Adipocyte (in vitro differentiated cells): ENCODE measurements at regions not wholly inside any gene's neighbourhood (a gene's known extent, or its start where the extent isn't known, plus 50 kb on each side); places are given as distances from the start of the nearest gene placed in this dataset.
"Not testable (repeated sequence)": the region's sequence is repeated elsewhere in the genome, so short reads cannot be mapped to it uniquely, and the experiment has no call there.

ENCODE experiments used
- DNase-seq: peaks from one replicate; pipeline ENCODE4 v3.0.0-alpha.2; 2015; ENCODE audit warnings: low read depth
- H3K27me3 ChIP-seq: replicated peaks from 2 replicates; pipeline ENCODE4 v1.7.0; 2013; ENCODE audit warnings: mild to moderate bottlenecking, low read length, moderate library complexity; ENCODE audit not compliant: control insufficient read depth, insufficient read depth
- H3K36me3 ChIP-seq: 2 replicates; pipeline ENCODE4 v1.7.0; 2013; ENCODE audit warnings: low read length, mild to moderate bottlenecking, moderate library complexity; ENCODE audit not compliant: control insufficient read depth, insufficient read depth, severe bottlenecking
- H3K4me1 ChIP-seq: 2 replicates; pipeline ENCODE4 v1.7.0; 2013; ENCODE audit warnings: mild to moderate bottlenecking, low read length, moderate library complexity; ENCODE audit not compliant: control insufficient read depth, insufficient read depth
- H3K4me3 ChIP-seq: 2 replicates; pipeline ENCODE4 v1.7.0; 2013; ENCODE audit warnings: mild to moderate bottlenecking, low read length, moderate library complexity
- H3K9ac ChIP-seq: 2 replicates; pipeline ENCODE4 v1.7.0; 2013; ENCODE audit warnings: mild to moderate bottlenecking, low read length, moderate library complexity
- H3K9me3 ChIP-seq: 2 replicates; pipeline ENCODE4 v1.7.0; 2013; ENCODE audit warnings: mild to moderate bottlenecking, low read length, moderate library complexity; ENCODE audit not compliant: control insufficient read depth

- Histone ChIP-seq H3K4me3 (no peak overlapping the region), H3K36me3 (no peaks in the 10 kb centered on the region), H3K27me3 (no peaks in the 10 kb centered on the region), H3K4me1 (no peaks in the 10 kb centered on the region), H3K9me3 (peaks cover 6% of the 10 kb centered on the region), H3K9ac (no peak overlapping the region)
- no peak for DNase-seq
Measured at GRCh38 chr6:19204445-19204844, 632.7 kb upstream of the ID4 start.

GRCh38 chr6:19205076-19205475 is 632.1 kb upstream of the ID4 start:
- Histone ChIP-seq H3K36me3 (no peaks in the 10 kb centered on the region), H3K4me3 (no peak overlapping the region), H3K9me3 (peaks cover 6% of the 10 kb centered on the region), H3K4me1 (no peaks in the 10 kb centered on the region), H3K27me3 (no peaks in the 10 kb centered on the region), H3K9ac (no peak overlapping the region)
- DNase-seq: no peak

GRCh38 chr6:19209202-19209601 is 628.0 kb upstream of the ID4 start:
- DNase-seq: no peak
- Histone ChIP-seq H3K9ac (no peak overlapping the region), H3K9me3 (peaks cover 4% of the 10 kb centered on the region), H3K27me3 (no peaks in the 10 kb centered on the region), H3K4me1 (no peaks in the 10 kb centered on the region), H3K36me3 (no peaks in the 10 kb centered on the region), H3K4me3 (no peak overlapping the region)

- DNase-seq: no peak
- Histone ChIP-seq H3K36me3 (no peaks in the 10 kb centered on the region), H3K4me3 (no peak overlapping the region), H3K4me1 (no peaks in the 10 kb centered on the region), H3K9ac (no peak overlapping the region), H3K27me3 (no peaks in the 10 kb centered on the region), H3K9me3 (peaks cover 4% of the 10 kb centered on the region)
Measured at GRCh38 chr6:19210849-19211590, 626.1 kb upstream of the ID4 start.

GRCh38 chr6:19214231-19214630 is 622.9 kb upstream of the ID4 start:
- H3K27me3 ChIP-seq: no peaks in the 10 kb centered on the region
- no peaks in the 10 kb centered on the region for H3K36me3 ChIP-seq
- no peak for DNase-seq
- no peaks in the 10 kb centered on the region for H3K4me1 ChIP-seq
- no peak overlapping the region for H3K4me3 ChIP-seq
- H3K9ac ChIP-seq: no peak overlapping the region
- H3K9me3 ChIP-seq: peaks cover 4% of the 10 kb centered on the region

GRCh38 chr6:19219931-19220330 is 617.2 kb upstream of the ID4 start:
- Histone ChIP-seq H3K27me3 (no peaks in the 10 kb centered on the region), H3K9me3 (no peaks in the 10 kb centered on the region), H3K4me3 (no peak overlapping the region), H3K9ac (no peak overlapping the region), H3K4me1 (no peaks in the 10 kb centered on the region), H3K36me3 (no peaks in the 10 kb centered on the region)
- no peak for DNase-seq

GRCh38 chr6:19231878-19232561 is 605.1 kb upstream of the ID4 start:
- Histone ChIP-seq H3K27me3 (no peaks in the 10 kb centered on the region), H3K4me1 (no peaks in the 10 kb centered on the region), H3K9me3 (peaks cover 1% of the 10 kb centered on the region), H3K36me3 (no peaks in the 10 kb centered on the region), H3K4me3 (no peak overlapping the region), H3K9ac (no peak overlapping the region)
- no peak for DNase-seq

- H3K9ac ChIP-seq: no peak overlapping the region
- H3K4me3 ChIP-seq: no peak overlapping the region
Measured at GRCh38 chr6:19245656-19246055, 591.5 kb upstream of the ID4 start.

GRCh38 chr6:19247181-19247580 is 590.0 kb upstream of the ID4 start:
- H3K27me3 ChIP-seq, H3K36me3 ChIP-seq, H3K4me3 ChIP-seq, H3K4me1 ChIP-seq, DNase-seq, H3K9ac ChIP-seq: not testable (repeated sequence)
- peaks cover 14% of the 10 kb centered on the region for H3K9me3 ChIP-seq

More at GRCh38 chr6:19245656-19246055, 591.5 kb upstream of the ID4 start:
- peaks cover 14% of the 10 kb centered on the region for H3K9me3 ChIP-seq
- DNase-seq: no peak
- no peaks in the 10 kb centered on the region for H3K27me3 ChIP-seq
- no peaks in the 10 kb centered on the region for H3K4me1 ChIP-seq
- H3K36me3 ChIP-seq: no peaks in the 10 kb centered on the region

- not testable (repeated sequence) for H3K4me1 ChIP-seq, DNase-seq, H3K4me3 ChIP-seq, H3K9ac ChIP-seq, H3K27me3 ChIP-seq, H3K9me3 ChIP-seq, H3K36me3 ChIP-seq
Measured at GRCh38 chr6:19256123-19256522, 581.0 kb upstream of the ID4 start.

GRCh38 chr6:19261642-19262041 is 575.5 kb upstream of the ID4 start:
- no peaks in the 10 kb centered on the region for H3K36me3 ChIP-seq
- H3K4me3 ChIP-seq: no peak overlapping the region
- no peak overlapping the region for H3K9ac ChIP-seq
- H3K9me3 ChIP-seq: no peaks in the 10 kb centered on the region
- no peak for DNase-seq
- no peaks in the 10 kb centered on the region for H3K4me1 ChIP-seq
- H3K27me3 ChIP-seq: no peaks in the 10 kb centered on the region
